NCI-H146 treated with DMSO at 0.1 percent for 48 hours (cell line): ENCODE measurements at regions not wholly inside any gene's neighbourhood (a gene's known extent, or its start where the extent isn't known, plus 50 kb on each side); places are given as distances from the start of the nearest gene placed in this dataset.
"Not testable (repeated sequence)": the region's sequence is repeated elsewhere in the genome, so short reads cannot be mapped to it uniquely, and the experiment has no call there.

ENCODE experiments used
- DNase-seq: peaks from one replicate; lab custom pipeline; 2025; ENCODE audit not compliant: unreplicated experiment; lab: John Stamatoyannopoulos, UW

- not testable (repeated sequence) for DNase-seq
Measured at GRCh38 chr18:64369830-64370440, 221.0 kb upstream of the LINC00305 start.

DNA sequence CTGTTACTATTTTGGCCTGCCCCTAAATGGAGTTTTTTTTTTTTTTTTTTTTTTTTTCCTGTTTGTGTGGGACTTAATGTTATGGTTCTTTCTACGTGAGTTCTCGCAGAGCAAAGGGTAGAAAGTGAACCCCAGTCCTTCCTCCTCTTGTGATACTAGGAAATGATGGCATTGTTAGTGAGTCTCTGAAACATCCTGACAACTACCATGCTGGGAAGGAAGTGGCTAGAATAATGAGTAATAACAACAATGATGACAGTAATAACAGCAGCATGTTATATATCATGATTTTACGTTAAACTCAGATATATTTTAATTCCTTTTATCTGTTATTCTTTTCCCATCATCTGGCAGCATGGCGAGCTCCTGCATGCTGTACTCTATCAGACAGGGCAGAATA lies 216.2 kb upstream of the LINC00305 start:
- no peak for DNase-seq

DNA sequence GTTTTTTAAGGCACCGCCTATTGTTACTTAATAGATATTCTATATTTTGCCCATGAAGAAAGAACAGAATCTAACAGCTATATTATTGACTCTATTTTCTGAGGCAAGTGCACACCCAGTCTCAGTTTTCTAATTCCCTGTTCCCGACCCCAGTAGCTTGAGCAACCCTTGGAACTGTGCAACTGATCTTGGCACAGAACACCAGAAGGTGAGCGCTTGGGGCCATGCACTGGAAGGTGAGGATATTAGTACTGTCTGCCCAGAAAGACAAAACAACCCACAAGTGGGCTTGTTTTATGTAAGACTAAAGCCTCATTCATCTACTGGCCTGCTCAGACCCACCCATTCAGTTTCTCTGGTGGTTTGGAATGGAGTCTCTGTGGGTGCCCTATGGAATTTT lies 188.8 kb upstream of the LINC00305 start:
- DNase-seq, result no peak

DNA sequence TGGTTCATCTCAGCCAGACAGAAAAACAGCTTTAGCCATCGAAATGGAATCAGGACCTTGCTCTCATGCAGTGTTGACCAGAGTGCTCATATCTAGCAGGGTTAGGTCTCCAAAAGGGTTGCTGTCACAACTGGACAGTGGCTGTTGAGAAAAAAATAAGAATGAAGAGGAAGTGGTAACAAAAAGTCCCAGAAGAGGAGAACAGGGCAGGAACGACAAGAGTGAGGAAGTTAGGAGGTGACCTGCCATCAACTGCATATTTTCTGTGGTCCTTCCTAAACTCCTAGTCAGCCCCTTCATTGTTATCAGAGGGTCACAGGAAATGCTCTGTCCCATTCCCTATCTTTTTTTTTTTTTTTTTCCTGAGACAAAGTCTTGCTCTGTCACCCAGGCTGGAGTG lies 188.1 kb upstream of the LINC00305 start:
- no peak for DNase-seq

DNA sequence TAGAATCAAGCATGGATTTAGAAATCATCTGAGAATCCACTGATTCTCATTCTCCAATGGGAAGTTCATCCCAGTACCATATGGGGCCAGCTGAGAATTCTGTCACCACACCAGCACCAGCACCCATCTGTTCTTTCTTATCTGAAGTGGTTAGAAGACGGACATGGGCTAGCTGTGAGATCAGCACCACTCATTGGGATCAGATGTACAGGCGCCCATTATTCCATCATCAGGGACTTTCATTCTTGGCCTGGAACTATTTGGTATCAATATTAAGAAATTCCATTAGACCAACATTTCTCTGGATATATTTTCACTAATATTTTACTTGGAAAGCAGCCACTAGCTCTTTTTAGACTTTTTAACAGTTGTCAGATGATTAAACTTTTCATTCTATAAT lies 185.9 kb upstream of the LINC00305 start:
- no peak for DNase-seq

- DNase-seq, result no peak
Measured at GRCh38 chr18:64333584-64333983, 184.7 kb upstream of the LINC00305 start.

DNA sequence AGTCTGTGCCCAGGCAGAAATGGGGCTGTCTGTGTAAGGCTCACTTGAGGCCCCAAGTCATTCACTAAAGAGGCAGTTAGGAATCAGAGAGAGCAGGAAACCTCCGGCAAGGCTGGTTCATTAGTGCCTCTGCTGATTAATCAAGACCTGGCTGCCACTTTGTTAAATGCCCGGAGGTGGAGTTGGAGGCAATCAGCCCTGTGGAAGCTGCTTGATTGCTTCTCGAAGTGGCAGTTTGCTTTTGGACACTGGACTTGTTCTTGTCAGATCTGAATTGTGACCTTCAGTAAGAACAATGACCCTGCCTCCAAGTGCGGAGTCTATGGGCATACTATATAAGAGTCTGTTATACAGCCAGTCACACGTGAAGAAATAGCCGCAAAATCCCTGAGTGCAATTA lies 183.9 kb upstream of the LINC00305 start:
- DNase-seq, result no peak

- no peak for DNase-seq
Measured at GRCh38 chr18:64331419-64331818, 182.5 kb upstream of the LINC00305 start.

GRCh38 chr18:64330931-64331330 lies 182.0 kb upstream of the LINC00305 start:
- DNase-seq, result peak; percentile 70

GRCh38 chr18:64330161-64330560 lies 181.3 kb upstream of the LINC00305 start:
- peak; percentile 70 for DNase-seq

DNA sequence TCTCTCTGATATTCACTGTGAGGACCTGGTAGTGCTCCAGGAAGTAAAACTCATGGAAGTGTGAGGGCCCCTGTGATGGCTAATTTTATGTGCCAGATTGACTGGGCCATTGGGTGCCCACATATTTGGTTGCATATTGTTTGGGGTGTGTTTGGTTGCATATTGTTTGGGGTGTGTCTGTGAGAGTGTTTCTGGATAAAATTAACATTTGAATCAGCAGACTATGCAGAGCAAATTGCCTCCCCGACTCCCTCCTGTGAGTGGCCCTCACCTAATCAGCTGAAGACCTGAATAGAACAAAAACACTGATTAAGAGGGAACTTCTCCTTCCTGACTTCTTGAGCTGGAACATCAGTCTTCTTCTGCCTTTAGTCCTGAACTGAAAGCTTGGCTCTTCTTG lies 173.3 kb upstream of the LINC00305 start:
- DNase-seq, result no peak

- no peak for DNase-seq
Measured at GRCh38 chr18:64318547-64318946, 169.7 kb upstream of the LINC00305 start.

GRCh38 chr18:64311859-64312258 lies 163.0 kb upstream of the LINC00305 start:
- no peak for DNase-seq

DNA sequence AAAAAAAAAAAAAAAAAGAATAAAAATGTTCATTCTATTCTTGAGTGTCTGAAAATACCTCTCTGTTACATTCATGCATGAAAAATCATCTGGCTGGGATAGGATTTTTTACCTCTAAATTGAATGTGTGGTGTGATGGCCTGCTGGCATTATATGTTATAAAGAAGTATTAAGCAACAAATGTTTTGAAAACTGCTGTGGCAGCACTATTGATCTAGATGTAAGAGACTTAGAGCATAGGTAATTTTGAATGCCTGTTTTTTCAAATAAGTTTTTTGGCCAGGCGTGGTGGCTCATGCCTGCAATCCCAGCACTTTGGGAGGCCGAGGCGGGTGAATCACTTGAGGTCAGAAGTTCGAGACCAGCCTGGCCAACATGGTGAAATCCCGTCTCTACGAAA lies 147.0 kb upstream of the LINC00305 start:
- DNase-seq, result no peak

GRCh38 chr18:64294967-64295366 lies 146.1 kb upstream of the LINC00305 start:
- no peak for DNase-seq

GRCh38 chr18:64288432-64288831 lies 139.5 kb upstream of the LINC00305 start:
- DNase-seq, result no peak

- no peak for DNase-seq
Measured at GRCh38 chr18:64287926-64288325, 139.0 kb upstream of the LINC00305 start.

- DNase-seq, result no peak
Measured at GRCh38 chr18:64283059-64283458, 134.2 kb upstream of the LINC00305 start.

GRCh38 chr18:64278026-64278425 lies 129.1 kb upstream of the LINC00305 start:
- no peak for DNase-seq

DNA sequence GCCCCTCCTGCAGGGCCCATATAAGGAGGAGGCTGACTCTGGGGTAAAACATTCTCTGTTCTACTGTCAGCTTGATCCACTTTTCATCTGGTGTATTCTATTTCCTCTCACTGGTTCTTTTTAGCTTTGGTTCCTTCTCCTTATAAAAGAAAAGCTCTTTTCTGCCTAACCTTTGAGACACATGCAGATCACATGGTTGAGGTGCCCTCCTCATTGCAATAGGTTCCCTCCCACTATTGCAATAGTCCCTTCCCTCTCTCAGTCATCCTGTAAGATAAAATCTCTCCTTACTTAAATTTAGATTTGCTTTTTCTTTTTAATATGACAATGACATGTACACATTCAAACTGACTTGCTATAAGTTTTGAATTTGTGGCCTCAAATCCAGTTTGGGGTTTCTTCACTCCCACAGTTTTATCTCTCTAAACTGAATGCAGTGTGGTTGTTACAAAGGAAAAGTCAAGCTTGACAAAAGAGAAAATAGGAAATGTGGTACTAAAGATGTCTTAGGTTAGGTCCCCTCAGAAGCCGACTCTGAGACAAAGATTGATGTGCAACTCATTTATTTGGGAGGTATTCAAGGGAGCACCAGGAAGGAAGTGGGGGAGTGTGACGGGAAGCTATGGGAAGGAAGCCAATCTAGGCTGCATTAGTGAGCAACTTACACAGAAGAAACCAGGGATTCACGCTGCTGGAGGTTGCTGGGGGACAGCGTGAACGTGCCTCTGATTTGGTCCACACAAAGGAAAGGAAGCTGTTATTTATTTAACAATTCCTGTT lies 127.6 kb upstream of the LINC00305 start:
- DNase-seq, result no peak

GRCh38 chr18:64275593-64276300 lies 126.9 kb upstream of the LINC00305 start:
- no peak for DNase-seq

- DNase-seq, result no peak
Measured at GRCh38 chr18:64273724-64274123, 124.8 kb upstream of the LINC00305 start.
